ENCODE measurements at regions not wholly inside any gene's neighbourhood (a gene's known extent, or its start where the extent isn't known, plus 50 kb on each side); places are given as distances from the start of the nearest gene placed in this dataset.
"Not testable (repeated sequence)": the region's sequence is repeated elsewhere in the genome, so short reads cannot be mapped to it uniquely, and the experiment has no call there.

DNA sequence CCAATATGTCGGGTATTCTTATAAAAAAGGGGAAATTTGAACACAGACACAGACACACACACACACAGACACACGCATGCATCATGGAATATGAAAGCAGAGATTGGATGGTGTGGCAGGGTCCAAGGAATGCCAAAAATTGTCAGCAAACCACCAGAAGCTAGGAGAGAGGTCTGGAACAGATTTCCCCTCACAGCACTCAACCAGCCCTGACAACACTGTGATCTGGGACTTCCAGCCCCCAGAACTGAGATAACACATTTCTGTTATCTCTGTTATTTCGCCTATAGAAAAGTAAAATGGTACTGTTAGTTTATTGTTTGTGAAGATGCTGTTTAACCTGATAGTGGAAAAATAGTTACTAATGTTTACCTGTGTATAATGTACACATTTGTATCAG, 145.4 kb upstream of the ZBED5 start:
- no peak for DNase-seq (ENCODE audit: low spot score)

DNA sequence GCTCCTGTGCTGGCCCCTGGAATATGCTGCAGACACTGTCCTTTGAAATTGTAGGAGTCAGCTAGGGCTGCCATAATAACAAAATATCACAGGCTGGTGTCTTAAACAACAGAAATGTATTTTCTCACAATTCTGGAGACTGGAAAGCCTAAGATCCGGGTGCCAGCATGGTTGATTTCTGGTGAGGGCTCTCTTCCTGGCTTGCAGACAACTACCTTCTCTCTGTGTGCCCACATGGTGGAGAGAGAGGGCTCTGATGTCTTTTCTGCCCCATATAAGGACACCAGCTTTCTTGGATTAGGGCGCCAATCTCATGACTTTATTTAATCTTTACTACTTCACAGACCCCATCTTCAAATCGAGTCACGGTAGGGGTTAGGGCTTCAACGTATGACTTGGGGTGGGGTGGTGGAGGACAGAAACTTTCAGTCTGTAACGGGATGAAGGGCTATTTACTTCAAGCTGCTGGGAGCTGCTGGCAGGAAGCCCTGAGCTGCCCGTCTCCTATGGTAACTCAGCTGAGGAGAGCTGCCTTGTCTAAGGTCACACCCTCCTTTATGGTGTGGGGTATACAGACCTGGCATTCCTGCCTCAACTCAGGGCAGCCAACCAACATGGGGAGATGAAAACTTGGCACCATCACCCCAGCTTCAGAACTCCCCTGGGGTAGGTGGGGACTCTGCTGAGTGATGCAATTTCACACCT, 142.9 kb upstream of the ZBED5 start:
- DNase-seq (ENCODE audit: low spot score), result no peak

DNA sequence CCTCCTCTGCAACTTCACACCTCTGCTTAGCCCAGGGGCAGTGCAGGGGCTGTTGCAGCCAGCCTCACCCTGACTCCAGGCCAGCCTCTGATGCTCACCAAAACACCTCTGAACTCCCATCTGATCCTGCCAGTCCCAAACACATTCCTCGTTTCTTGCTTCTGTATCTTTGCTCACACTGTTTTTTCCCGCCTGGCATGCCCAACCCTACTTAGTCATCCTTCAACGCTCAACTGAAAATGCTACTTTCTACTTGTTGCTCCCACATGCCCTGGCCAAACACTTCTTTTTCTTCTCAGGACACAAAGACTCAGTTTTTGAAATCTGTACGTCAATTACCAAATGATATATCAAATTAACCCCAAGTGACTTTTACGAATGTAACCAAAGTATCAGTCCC, 140.8 kb upstream of the ZBED5 start:
- DNase-seq (ENCODE audit: low spot score), result no peak

- no peak for DNase-seq (ENCODE audit: low spot score)
These were observed 138.8 kb upstream of the ZBED5 start for GRCh38 chr11:10996678-10997077.

- no peak for DNase-seq (ENCODE audit: low spot score)
These were observed 135.8 kb upstream of the ZBED5 start for GRCh38 chr11:10993640-10994039.

DNA sequence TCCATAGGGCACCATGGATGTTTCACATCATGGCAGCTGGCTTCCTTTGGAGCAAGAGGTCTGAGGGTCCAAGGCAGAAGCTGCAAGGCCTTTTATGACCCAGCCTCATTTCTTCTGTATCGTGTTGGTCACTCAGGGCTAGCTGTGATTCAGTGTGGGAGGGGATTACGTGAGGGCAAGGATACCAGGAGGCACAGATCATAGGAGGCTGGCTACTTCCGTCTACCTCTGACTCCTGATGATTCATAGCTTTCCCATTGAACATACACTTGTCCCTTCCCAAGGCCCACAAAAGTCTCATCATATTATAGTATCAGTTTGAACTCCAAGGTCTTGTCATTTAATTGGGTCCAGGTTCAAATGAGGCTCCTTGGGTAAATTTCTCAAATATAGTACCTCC, 135.3 kb upstream of the ZBED5 start:
- DNase-seq (ENCODE audit: low spot score), result no peak

GRCh38 chr11:10991393-10991792, 133.5 kb upstream of the ZBED5 start:
- no peak for DNase-seq (ENCODE audit: low spot score)

GRCh38 chr11:10990637-10991193, 132.9 kb upstream of the ZBED5 start:
- no peak for DNase-seq (ENCODE audit: low spot score)

GRCh38 chr11:10990160-10990559, 132.3 kb upstream of the ZBED5 start:
- no peak for DNase-seq (ENCODE audit: low spot score)

- DNase-seq (ENCODE audit: low spot score), result no peak
These were observed 128.2 kb upstream of the ZBED5 start for GRCh38 chr11:10986006-10986405.

DNA sequence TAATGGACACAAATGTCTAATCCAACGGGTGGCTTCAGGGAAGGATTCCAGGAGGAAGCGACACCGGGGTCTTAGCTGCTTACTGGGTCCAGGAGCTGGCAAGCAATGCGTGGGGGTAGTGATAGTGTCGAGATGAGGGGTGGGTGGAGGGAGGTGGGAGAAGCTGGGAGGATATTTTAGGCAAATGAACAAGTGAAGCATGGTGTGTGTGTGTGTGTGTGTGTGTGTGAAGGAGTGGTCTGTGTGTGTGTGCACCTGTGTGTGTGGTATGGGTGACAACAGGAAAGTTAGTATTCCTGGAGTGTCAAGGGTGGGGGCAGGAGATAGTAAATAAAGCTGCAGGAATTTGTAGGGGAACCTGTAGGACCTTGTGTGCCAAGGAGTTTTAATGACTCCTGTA, 126.9 kb upstream of the ZBED5 start:
- DNase-seq (ENCODE audit: low spot score), result no peak

DNA sequence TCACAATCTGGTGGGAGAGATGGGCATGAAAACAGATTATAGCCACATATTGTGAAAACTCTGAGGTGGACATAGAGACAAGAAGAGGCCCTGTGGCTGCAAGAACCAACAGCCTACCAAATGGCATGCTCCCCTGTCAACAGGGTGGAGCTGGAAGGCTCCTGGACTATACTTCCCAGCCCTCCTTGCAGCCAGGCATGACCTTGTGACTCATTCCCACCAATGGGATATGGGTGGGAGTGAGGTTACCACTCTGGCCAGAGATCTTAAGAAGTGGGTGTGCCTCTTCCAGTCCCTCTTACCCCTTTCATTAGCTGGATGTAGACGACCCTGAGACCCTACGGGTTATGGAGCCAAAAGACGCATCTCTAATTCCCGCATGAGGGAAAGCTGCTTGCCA, 126.4 kb upstream of the ZBED5 start:
- peak; percentile 43 for DNase-seq (ENCODE audit: low spot score)

GRCh38 chr11:10982704-10983510, 125.1 kb upstream of the ZBED5 start:
- no peak for DNase-seq (ENCODE audit: low spot score)

DNA sequence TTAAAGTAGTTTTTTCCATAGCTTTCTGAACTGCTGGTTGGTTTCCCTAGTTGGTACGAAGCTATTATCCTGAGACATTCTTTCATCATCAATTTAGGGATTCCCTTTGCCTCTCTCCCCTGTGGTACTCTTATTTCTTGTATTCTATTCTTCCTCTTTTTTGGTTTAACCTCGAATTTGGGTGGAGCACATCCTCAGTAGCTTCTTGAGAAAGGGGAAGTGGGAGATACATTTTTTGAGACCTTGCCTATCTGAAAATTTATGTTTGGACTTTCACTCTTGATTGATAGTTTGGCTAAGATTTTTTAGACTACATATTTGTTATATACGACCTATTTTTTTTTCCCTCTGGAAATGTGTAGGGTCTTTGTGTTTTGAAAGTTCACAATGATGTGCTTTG, 121.7 kb upstream of the ZBED5 start:
- DNase-seq (ENCODE audit: low spot score), result no peak

DNA sequence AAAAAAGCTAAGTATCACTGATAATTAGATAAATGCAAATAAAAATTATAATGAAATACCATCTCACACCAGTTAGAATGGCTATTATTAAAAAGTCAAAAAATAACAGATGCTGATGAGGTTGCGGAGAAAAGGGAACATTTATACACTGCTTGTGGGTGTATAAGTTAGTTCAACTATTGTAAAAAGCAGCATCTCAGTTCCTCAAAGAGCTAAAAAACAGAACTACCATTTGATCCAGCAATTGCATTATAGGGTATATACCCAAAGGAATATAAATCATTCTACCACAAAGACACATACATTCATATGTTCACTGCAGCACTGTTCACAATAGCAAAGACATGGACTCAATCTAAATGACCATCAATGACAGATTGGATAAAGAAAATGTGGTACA, 120.3 kb upstream of the ZBED5 start:
- DNase-seq (ENCODE audit: low spot score), result no peak

DNA sequence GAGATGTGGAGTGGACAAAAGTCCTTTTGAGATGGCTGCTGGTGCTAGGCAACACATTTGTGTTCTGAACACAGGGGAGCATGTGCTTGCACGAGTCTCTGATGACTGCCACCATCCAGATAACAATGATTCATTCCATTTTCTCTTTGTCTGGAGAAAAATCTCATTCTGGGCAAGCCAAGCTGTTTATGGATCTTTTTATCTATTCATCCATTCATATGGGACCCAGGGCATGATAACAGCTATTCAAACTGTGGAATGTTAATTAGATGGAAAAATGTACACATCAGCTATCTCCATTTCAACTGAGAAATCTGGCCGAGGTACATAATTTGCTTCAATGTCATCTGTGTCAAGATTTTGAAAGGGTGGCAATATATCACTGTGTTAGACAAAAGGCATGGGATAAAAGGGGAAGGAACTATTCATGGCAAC, 117.5 kb upstream of the ZBED5 start:
- DNase-seq (ENCODE audit: low spot score), result no peak

DNA sequence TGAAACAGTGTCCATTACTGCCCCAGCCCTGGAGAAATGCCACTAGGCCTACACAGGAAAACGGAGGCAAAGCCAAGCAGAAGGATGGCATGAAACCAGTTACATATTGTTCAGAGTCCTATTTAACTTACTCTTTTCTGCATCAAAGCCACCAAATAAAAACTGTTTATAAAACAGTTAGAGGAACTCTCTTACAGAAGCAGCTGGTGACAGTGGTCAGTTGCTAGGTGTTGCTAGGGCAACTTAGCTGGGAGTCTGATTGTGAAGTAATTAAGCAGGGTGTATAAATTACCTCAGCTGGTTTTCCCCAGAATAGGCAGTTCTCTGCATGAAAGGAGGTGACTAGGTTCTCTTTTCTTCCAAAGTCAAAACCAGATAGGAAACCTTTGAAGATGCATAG, 115.6 kb upstream of the ZBED5 start:
- DNase-seq (ENCODE audit: low spot score), result no peak

DNA sequence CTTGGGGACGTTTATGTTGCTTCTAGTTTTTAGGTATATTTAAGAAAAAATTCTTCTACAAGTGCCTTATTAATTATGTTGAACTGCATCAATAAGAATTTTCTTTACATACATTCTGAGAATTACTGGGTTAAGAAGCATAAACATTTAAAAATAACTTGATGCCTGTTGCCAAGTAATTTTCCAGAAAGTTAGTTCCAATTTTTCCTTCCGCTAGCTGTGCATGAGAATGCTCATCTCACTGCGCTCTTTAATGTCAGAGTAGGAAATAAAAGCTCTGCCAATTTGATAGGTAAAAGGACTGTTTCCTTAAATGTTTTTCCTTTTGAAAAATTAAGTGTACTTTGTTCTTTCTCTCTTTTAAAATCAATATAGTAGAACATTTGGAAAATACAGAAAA, 113.1 kb upstream of the ZBED5 start:
- no peak for DNase-seq (ENCODE audit: low spot score)

GRCh38 chr11:10969387-10969786, 111.5 kb upstream of the ZBED5 start:
- DNase-seq (ENCODE audit: low spot score), result no peak

- not testable (repeated sequence) for DNase-seq (ENCODE audit: low spot score)
These were observed 99.0 kb upstream of the ZBED5 start for GRCh38 chr11:10956884-10957283.

DNA sequence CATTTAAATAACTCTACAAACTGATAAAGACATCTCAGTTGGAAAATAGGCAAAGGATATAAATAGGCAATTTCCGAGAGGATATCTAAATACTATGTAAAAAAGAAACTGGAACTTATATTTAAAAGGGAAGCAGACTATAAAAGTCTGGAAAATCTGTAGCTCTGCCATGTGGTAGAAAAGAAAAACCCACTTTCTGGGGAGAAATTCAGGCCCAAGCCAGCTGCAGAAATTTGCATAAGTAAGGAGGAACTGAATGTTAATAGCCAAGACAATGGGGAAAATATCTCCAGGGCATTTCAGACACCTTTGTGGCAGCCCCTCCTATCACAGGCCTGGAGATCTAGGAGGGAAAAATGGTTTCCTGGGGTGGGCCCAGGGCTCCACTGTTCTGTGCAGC, 97.8 kb upstream of the ZBED5 start:
- no peak for DNase-seq (ENCODE audit: low spot score)

DNA sequence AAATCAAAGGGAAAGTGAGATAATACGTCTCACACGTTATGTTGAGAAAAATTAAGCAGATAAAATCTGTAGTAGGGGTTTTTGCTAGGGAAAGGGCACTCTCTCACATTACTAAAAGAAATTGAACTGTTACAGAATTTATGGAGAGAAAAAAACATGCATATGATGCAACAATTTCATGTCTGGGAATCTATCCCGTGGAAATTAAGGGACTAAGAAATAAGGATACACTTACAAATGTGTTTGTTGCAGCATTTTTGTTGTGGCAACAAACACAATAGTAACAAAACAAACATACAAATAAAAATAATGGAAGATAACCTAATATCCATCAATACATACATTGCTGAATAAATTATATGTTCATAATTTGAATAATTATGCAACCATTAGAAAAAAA, 96.3 kb upstream of the ZBED5 start:
- DNase-seq (ENCODE audit: low spot score), result no peak

DNA sequence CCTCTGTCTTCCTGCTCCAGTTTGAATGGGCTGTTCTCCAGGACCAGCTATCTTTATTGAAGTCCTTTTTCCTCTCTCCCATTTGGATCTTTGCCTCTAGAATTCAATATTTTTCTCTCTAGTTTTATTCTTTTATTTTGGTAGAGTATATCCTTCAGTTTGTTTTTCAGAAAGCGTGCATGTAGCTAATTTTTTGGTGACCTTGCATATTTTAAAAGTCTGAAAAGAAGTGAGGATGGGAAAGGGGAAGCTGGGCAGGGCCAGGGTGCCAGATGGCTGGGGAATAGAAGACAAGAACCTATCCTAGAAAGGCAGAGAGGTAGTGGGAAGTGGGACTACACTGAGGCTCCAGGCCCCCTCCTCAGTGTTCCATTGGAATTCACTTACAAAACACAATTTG, 95.0 kb upstream of the ZBED5 start:
- no peak for DNase-seq (ENCODE audit: low spot score)
